OCI-M2 (cell line): ENCODE measurements at regions not wholly inside any gene's neighbourhood (a gene's known extent, or its start where the extent isn't known, plus 50 kb on each side); places are given as distances from the start of the nearest gene placed in this dataset.

Experiments used
- DNase-seq: peaks from one replicate; lab custom pipeline; 2025; ENCODE audit not compliant: unreplicated experiment; lab: John Stamatoyannopoulos, UW

- no peak for DNase-seq
These were observed 1024.3 kb upstream of the EYS start for GRCh38 chr6:66731310-66731709.

GRCh38 chr6:66725670-66726069 is 1018.6 kb upstream of the EYS start:
- DNase-seq, result no peak

- no peak for DNase-seq
These were observed 1010.8 kb upstream of the EYS start for GRCh38 chr6:66717801-66718200.

GRCh38 chr6:66699385-66699784 is 992.4 kb upstream of the EYS start:
- DNase-seq, result no peak

- no peak for DNase-seq
These were observed 982.6 kb upstream of the EYS start for GRCh38 chr6:66689608-66690007.

GRCh38 chr6:66687611-66688140 is 980.6 kb upstream of the EYS start:
- DNase-seq, result no peak

- no peak for DNase-seq
These were observed 968.9 kb upstream of the EYS start for GRCh38 chr6:66675906-66676305.

GRCh38 chr6:66664112-66664511 is 957.1 kb upstream of the EYS start:
- no peak for DNase-seq

- no peak for DNase-seq
These were observed 955.9 kb upstream of the EYS start for GRCh38 chr6:66662721-66663507.

- DNase-seq, result no peak
These were observed 955.2 kb upstream of the EYS start for GRCh38 chr6:66662196-66662595.

- DNase-seq, result no peak
These were observed 948.4 kb upstream of the EYS start for GRCh38 chr6:66655420-66655819.

- DNase-seq, result no peak
These were observed 931.5 kb upstream of the EYS start for GRCh38 chr6:66638518-66638917.

- no peak for DNase-seq
These were observed 931.1 kb upstream of the EYS start for GRCh38 chr6:66638099-66638498.

GRCh38 chr6:66628917-66629316 is 921.9 kb upstream of the EYS start:
- DNase-seq, result no peak

GRCh38 chr6:66623050-66623449 is 916.0 kb upstream of the EYS start:
- no peak for DNase-seq

- no peak for DNase-seq
These were observed 898.9 kb upstream of the EYS start for GRCh38 chr6:66605971-66606370.

GRCh38 chr6:66605011-66605410 is 898.0 kb upstream of the EYS start:
- DNase-seq, result no peak

- no peak for DNase-seq
These were observed 892.5 kb upstream of the EYS start for GRCh38 chr6:66599541-66599940.

GRCh38 chr6:66578362-66578761 is 871.3 kb upstream of the EYS start:
- no peak for DNase-seq

GRCh38 chr6:66568271-66568670 is 861.2 kb upstream of the EYS start:
- DNase-seq, result no peak

GRCh38 chr6:66561479-66561878 is 854.5 kb upstream of the EYS start:
- no peak for DNase-seq

- DNase-seq, result no peak
These were observed 851.2 kb upstream of the EYS start for GRCh38 chr6:66558189-66558588.

- DNase-seq, result no peak
These were observed 849.9 kb upstream of the EYS start for GRCh38 chr6:66556936-66557335.
